ENCODE measurements at regions not wholly inside any gene's neighbourhood (a gene's known extent, or its start where the extent isn't known, plus 50 kb on each side); places are given as distances from the start of the nearest gene placed in this dataset.
"Not testable (repeated sequence)": the region's sequence is repeated elsewhere in the genome, so short reads cannot be mapped to it uniquely, and the experiment has no call there.

GRCh38 chr6:98384801-98385200, 449.6 kb upstream of the POU3F2 start:
- ChIA-PET POLR2A (ENCODE audit: low non-redundant PET) (no interaction called here), CTCF (no interaction called here)
- Histone ChIP-seq H3K4me3 (ENCODE audit: low read depth, low read length, poor library complexity, severe bottlenecking) (no peak overlapping the region), H3K36me3 (ENCODE audit: insufficient read depth, low read length, poor library complexity, severe bottlenecking) (no peaks in the 10 kb centered on the region), H3K4me1 (ENCODE audit: insufficient read depth, low read length, poor library complexity, severe bottlenecking) (no peaks in the 10 kb centered on the region), H3K9me3 (ENCODE audit: low read depth, low read length, poor library complexity, severe bottlenecking) (no peaks in the 10 kb centered on the region), H3K27ac (ENCODE audit: low read depth, low read length, poor library complexity, severe bottlenecking) (no peak overlapping the region), H3K27me3 (replicated peaks; ENCODE audit: insufficient read depth, low read depth, low read length, poor library complexity) (no peaks in the 10 kb centered on the region)
- no TSS peak for BruUV-seq (replicated peaks)
- intact Hi-C loops (cut with micrococcal nuclease; ENCODE audit: unreplicated experiment), result no loop called here
- peak; percentile 6 for DNase-seq (ENCODE audit: low spot score)
- TF ChIP-seq EZH2 (IDR thresholded peaks at IDR 0.05; ENCODE audit: borderline replicate concordance, low read depth, low read length, poor library complexity, severe bottlenecking), result no peak
- no peak for TF ChIP-seq CTCF (conservative IDR thresholded peaks at IDR 0.05; ENCODE audit: low read depth, low read length)

- CTCF ChIA-PET, result no interaction called here
- H3K9me3 ChIP-seq (ENCODE audit: low read depth, low read length, poor library complexity, severe bottlenecking), result no peaks in the 10 kb centered on the region
- H3K27ac ChIP-seq (ENCODE audit: low read depth, low read length, poor library complexity, severe bottlenecking), result no peak overlapping the region
- POLR2A ChIA-PET (ENCODE audit: low non-redundant PET), result no interaction called here
- H3K27me3 ChIP-seq (replicated peaks; ENCODE audit: insufficient read depth, low read depth, low read length, poor library complexity), result no peaks in the 10 kb centered on the region
- no peaks in the 10 kb centered on the region for H3K36me3 ChIP-seq (ENCODE audit: insufficient read depth, low read length, poor library complexity, severe bottlenecking)
- intact Hi-C loops (cut with micrococcal nuclease; ENCODE audit: unreplicated experiment), result no loop called here
- no peak overlapping the region for H3K4me3 ChIP-seq (ENCODE audit: low read depth, low read length, poor library complexity, severe bottlenecking)
- BruUV-seq (replicated peaks), result no TSS peak
- H3K4me1 ChIP-seq (ENCODE audit: insufficient read depth, low read length, poor library complexity, severe bottlenecking), result no peaks in the 10 kb centered on the region
- no peak for DNase-seq (ENCODE audit: low spot score)
- TF ChIP-seq CTCF (conservative IDR thresholded peaks at IDR 0.05; ENCODE audit: low read depth, low read length) (no peak), EZH2 (IDR thresholded peaks at IDR 0.05; ENCODE audit: borderline replicate concordance, low read depth, low read length, poor library complexity, severe bottlenecking) (no peak)
Measured at GRCh38 chr6:98395610-98396166, 438.7 kb upstream of the POU3F2 start.

- H3K4me1 ChIP-seq (ENCODE audit: insufficient read depth, low read length, poor library complexity, severe bottlenecking), result no peaks in the 10 kb centered on the region
- intact Hi-C loops (cut with micrococcal nuclease; ENCODE audit: unreplicated experiment), result no loop called here
- CTCF ChIA-PET, result no interaction called here
- no TSS peak for BruUV-seq (replicated peaks)
- H3K4me3 ChIP-seq (ENCODE audit: low read depth, low read length, poor library complexity, severe bottlenecking), result no peak overlapping the region
- no peak for TF ChIP-seq EZH2 (IDR thresholded peaks at IDR 0.05; ENCODE audit: borderline replicate concordance, low read depth, low read length, poor library complexity, severe bottlenecking)
- TF ChIP-seq CTCF (conservative IDR thresholded peaks at IDR 0.05; ENCODE audit: low read depth, low read length), result no peak
- DNase-seq (ENCODE audit: low spot score), result no peak
- no peaks in the 10 kb centered on the region for H3K27me3 ChIP-seq (replicated peaks; ENCODE audit: insufficient read depth, low read depth, low read length, poor library complexity)
- POLR2A ChIA-PET (ENCODE audit: low non-redundant PET), result interaction anchor here (0.6 kb wide), 1 partner anchor 1314 kb away, joined by 3 read pairs; no protein-coding TSS in a partner anchor
- no peaks in the 10 kb centered on the region for H3K36me3 ChIP-seq (ENCODE audit: insufficient read depth, low read length, poor library complexity, severe bottlenecking)
- no peak overlapping the region for H3K27ac ChIP-seq (ENCODE audit: low read depth, low read length, poor library complexity, severe bottlenecking)
- H3K9me3 ChIP-seq (ENCODE audit: low read depth, low read length, poor library complexity, severe bottlenecking), result no peaks in the 10 kb centered on the region
Measured at GRCh38 chr6:98416027-98416426, 418.3 kb upstream of the POU3F2 start.

GRCh38 chr6:98416497-98417158, 417.7 kb upstream of the POU3F2 start:
- H3K27me3 ChIP-seq (replicated peaks; ENCODE audit: insufficient read depth, low read depth, low read length, poor library complexity); intact Hi-C loops (cut with micrococcal nuclease; ENCODE audit: unreplicated experiment); DNase-seq (ENCODE audit: low spot score); H3K4me3 ChIP-seq (ENCODE audit: low read depth, low read length, poor library complexity, severe bottlenecking); H3K4me1 ChIP-seq (ENCODE audit: insufficient read depth, low read length, poor library complexity, severe bottlenecking); CTCF ChIA-PET; H3K27ac ChIP-seq (ENCODE audit: low read depth, low read length, poor library complexity, severe bottlenecking); H3K9me3 ChIP-seq (ENCODE audit: low read depth, low read length, poor library complexity, severe bottlenecking); H3K36me3 ChIP-seq (ENCODE audit: insufficient read depth, low read length, poor library complexity, severe bottlenecking); BruUV-seq (replicated peaks): not testable (repeated sequence)
- POLR2A ChIA-PET (ENCODE audit: low non-redundant PET), result interaction anchor here (0.6 kb wide), 1 partner anchor 1314 kb away, joined by 3 read pairs; no protein-coding TSS in a partner anchor
